GM10266 (cell line): ENCODE measurements at regions not wholly inside any gene's neighbourhood (a gene's known extent, or its start where the extent isn't known, plus 50 kb on each side); places are given as distances from the start of the nearest gene placed in this dataset.

Experiments
- DNase-seq: peaks from one replicate; pipeline ENCODE4 v3.0.0; 2012; ENCODE audit errors: extremely low spot score
- TF ChIP-seq, protein P1 (sequence below): IDR thresholded peaks from 2 replicates; pipeline ENCODE4 v1.5.1; 2012; ENCODE audit warnings: mild to moderate bottlenecking, low read depth; ENCODE audit not compliant: control insufficient read depth, insufficient read depth; ENCODE audit errors: missing control alignments

DNA sequence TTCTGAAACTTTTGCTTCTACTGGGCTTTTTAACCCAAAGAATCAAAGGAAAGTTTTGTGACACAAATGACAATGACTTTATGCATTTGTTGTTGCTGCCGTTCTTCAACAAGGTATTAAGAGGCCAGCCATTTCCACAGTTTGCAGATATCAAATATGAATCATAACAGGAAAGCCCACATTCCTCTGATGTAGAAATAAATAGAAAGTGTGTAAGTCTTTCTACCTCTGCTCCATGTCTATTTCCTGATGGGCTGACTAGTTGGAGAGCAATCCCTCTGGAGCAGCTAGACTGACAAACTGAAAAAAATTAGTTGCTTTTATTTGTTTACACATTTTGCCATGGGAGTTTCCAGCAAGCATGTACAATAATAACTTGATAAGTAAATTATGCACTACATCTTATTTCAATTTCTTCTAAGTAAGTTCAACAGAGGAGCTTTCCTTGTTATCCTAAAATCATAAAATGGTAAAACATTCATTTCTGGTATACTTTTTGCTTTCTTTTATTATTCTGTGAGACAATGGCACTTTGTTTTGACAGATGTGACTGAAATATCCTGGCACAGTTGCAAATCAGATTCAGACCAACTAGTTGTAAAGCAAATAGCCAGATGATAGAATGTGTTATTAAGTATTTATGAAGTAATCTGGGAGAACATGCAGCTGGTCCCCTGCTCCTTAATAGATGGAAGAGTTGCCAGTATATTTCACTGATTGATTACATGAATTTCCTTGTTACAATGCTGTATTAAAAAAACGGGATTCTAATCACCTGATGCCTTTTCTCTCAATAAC is 266.7 kb downstream of the METTL4 start:
- DNase-seq: no peak
- TF ChIP-seq, protein P1, sequence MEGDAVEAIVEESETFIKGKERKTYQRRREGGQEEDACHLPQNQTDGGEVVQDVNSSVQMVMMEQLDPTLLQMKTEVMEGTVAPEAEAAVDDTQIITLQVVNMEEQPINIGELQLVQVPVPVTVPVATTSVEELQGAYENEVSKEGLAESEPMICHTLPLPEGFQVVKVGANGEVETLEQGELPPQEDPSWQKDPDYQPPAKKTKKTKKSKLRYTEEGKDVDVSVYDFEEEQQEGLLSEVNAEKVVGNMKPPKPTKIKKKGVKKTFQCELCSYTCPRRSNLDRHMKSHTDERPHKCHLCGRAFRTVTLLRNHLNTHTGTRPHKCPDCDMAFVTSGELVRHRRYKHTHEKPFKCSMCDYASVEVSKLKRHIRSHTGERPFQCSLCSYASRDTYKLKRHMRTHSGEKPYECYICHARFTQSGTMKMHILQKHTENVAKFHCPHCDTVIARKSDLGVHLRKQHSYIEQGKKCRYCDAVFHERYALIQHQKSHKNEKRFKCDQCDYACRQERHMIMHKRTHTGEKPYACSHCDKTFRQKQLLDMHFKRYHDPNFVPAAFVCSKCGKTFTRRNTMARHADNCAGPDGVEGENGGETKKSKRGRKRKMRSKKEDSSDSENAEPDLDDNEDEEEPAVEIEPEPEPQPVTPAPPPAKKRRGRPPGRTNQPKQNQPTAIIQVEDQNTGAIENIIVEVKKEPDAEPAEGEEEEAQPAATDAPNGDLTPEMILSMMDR: no peak

DNA sequence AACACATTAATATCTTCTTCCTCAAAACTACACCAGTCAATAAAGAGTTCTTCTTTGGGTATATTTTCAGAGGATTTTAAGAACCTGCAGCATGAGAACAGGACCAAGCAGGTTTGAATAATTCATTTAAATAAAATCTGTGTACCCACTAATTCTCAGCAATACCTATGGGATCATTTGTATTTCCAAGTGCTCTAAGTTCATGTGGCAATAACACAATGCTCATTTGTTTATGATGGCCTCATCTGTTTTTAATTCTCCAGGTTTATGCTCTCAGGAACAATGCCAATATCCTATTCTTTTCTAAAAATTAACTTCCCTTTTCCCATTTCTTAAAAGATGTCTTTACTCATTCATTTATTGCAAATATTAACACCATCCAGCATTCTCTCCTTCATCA is 264.7 kb downstream of the METTL4 start:
- TF ChIP-seq, protein P1: no peak
- DNase-seq: no peak

DNA sequence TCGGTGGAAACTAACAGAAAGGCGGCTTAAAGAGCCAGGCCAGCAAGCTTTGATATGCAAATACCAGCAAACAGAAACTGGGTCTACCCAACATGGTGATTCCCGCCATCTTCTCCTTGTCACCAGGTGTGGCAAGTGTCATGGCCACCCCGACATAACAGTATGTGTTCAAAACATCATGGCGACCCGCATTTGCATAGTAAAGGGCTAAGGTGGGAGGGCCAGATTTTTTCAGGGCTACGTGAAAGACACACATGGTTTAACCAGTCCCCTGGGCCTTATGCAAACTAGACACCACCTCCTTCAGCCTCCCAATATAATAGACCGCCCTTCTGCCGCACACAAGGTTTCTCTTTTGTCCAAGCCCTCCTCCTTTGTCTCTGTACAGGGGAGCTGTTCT is 260.4 kb downstream of the METTL4 start:
- DNase-seq: no peak
- TF ChIP-seq, protein P1: no peak

DNA sequence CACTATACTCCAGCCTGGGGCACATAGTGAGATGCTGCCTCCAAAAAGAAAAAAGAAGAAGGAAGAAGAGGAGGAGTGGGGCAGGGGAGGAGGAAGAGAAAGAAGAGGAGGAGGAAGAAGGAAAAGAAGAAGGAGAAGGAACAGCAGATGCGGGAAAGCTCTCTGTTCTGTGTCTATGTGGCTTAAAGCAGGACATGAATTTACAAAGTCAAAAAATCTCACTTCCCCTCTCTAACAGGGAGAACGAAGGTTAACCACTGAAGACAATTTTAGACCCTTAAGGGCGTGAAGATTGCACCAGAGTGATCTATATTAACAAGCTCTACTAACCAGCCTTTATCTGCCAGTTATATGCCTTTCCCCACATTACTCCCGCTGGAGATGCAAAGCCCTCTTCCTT is 258.9 kb downstream of the METTL4 start:
- TF ChIP-seq, protein P1: no peak
- DNase-seq: no peak

- TF ChIP-seq, protein P1: no peak
- DNase-seq: no peak
Observed at GRCh38 chr18:2313332-2313731, 258.0 kb downstream of the METTL4 start.

DNA sequence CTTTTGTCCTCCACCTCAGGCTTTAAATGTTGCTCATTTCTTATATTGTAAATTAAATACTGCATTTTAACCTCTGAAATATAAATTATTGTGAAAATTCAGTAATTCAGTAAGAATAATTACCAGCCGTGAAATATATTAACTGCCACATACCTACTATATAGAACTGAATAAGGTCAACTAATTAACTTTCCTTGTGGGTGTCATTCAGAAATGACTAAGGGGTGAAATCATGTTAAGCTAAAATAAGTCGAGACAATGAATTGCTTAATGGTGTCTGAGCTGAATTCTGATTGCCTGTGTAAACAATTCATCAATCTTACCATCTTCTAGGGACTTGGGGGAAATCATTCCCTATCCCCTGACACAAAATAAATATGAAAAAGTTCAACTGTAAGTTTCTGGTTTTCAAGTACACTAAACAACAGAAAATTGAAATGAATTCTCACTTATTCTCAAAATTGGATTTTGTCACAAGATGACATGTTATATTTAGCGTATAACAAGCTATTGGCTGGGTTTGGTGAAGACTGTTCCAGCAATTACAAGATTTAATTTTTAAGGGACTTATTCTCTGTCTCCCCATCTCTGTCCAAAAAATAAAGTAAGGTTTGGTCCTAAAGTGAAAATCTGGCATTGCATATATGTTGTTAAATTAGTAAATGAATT is 255.1 kb downstream of the METTL4 start:
- TF ChIP-seq, protein P1: no peak
- no peak for DNase-seq
